HG03159 (cell line): ENCODE measurements at regions not wholly inside any gene's neighbourhood (a gene's known extent, or its start where the extent isn't known, plus 50 kb on each side); places are given as distances from the start of the nearest gene placed in this dataset.

Experiments used
- ATAC-seq: cut with Tn5 transposase; IDR thresholded peaks from one replicate; pipeline ENCODE4 v1.9.1; 2021; ENCODE audit warnings: mild to moderate bottlenecking, moderate library complexity; ENCODE audit not compliant: unreplicated experiment

- no peak for ATAC-seq
These were observed 50.6 kb upstream of the SLC45A1 start for GRCh38 chr1:8267307-8267706.

- no peak for ATAC-seq
These were observed 51.3 kb upstream of the SLC45A1 start for GRCh38 chr1:8266436-8267165.

GRCh38 chr1:8263791-8264190 lies 54.1 kb upstream of the SLC45A1 start:
- no peak for ATAC-seq

- no peak for ATAC-seq
These were observed 56.5 kb upstream of the SLC45A1 start for GRCh38 chr1:8261398-8261762.

DNA sequence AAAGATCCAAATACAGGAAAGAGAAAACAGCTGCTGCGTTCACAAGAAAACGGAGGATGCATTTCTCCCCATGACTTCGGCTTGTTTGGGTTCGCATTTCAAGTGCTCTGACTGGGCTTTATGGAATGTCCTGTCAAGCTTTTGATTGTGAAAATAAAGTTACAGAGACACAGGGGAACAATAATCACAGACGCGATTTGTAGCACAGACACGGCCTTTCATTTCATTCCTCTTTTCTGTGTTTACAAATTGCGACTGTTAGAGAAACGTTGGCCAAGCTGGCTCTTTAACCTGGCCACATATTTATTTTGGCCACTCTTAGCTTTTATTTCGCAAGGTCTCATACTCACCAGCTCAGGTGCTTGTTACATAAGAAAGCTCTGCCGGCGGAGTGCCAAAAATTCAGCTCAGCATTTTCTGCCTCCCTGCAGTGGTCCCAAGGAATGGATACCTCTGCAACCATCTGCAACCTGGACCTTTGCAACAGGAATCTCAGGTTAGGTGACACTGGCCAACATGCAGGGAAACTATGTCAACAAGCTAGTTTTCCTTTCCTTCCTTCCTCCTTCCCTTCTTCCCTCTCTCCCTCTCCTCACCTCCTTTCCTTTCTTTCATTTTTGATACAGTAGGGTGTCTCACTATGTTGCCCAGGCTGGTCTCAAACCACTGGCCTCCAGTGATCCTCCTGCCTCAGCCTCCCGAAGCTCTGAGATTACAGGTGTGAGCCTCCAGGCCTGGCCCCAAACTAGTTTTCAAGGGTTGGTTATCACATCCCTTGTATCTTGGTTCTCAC lies 58.2 kb upstream of the SLC45A1 start:
- no peak for ATAC-seq

DNA sequence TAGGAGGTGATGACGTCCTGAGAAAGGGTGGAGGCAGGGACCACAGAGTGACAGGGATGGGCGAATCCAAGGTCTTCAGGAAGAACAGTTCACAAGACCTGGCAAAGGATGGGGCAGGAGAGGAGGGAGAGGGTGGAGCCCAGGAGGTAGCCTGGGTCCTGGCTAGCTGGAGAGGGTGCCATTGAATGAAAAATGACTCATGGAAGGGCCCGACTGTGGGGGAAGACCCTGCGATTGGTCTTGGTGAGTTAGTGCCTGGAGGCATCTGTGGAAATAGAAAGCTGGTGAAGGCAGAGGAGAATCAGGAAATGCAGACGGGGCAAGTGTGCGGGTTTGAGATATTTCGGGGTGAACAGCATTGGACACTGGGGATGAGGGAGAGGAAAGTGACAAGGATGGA lies 60.3 kb upstream of the SLC45A1 start:
- ATAC-seq = no peak

DNA sequence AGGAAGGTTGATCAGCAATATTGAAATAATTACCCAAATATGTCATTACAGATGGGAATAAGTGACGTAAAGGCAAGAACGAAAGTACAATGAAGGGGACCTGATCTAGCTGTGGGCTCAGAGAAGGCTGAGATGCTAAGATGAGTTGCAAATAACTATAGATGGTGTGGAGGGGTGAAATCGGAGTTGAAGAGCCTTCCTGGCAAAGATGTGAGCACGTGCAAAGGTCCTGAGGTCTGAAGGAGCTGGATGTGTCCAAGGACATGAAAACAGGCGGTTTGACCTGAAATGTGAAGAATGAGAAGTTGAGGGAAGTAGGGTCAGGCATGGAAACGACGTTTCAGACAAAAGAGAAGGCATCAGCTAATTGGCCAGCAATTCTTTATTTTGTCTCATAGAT lies 61.6 kb upstream of the SLC45A1 start:
- ATAC-seq = no peak

DNA sequence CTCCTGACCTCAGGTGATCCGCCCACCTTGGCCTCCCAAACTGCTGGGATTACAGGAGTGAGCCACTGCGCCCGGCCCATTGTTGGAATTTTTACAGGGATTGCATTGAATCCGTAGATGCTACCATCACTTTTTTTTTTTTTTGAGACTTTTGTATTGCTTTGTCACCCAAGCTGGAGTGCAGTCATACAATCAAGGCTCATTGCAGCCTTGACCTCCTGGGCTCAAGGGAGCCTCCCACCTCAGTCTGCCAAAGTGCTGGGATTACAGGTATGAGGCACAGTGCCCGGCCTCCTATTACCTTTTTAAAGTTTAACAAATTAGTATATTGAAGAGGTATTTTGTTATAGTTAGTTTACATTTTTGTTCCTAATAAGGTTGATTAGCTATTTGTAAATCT lies 62.2 kb upstream of the SLC45A1 start:
- no peak for ATAC-seq

DNA sequence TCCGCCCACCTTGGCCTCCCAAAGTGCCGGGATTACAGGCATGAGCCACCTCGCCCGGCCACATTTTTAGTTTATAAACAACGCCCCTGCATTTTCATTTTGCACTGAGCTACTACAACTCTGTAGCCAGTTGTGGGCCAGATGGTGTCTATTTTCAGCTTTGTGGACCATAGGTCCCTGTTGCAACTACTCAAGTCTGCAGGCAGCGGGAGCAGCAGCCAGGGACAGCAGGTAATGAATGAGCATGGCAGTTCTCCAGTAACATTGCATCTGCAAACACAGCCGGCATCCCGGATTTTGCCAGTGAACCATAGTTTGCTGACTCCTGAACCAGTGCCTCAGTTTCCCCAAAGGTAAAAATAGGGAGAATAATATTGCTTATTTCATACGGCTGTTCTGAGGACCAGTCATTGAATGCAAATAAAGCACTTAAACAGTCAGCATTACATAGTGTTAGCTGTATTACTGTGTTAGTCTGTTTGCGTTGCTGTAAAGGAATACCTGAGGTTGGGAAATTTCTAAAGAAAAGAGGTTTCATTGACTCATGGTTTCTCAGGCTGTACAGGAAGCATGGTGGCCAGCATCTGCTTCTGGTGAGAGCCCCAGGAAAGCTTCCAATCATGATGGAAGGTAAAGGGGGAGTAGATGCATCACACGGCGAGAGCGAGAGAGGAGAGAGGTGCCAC lies 65.5 kb upstream of the SLC45A1 start:
- no peak for ATAC-seq

- ATAC-seq = no peak
These were observed 66.3 kb upstream of the SLC45A1 start for GRCh38 chr1:8251635-8252034.

GRCh38 chr1:8249838-8250237 lies 68.1 kb upstream of the SLC45A1 start:
- ATAC-seq = no peak

DNA sequence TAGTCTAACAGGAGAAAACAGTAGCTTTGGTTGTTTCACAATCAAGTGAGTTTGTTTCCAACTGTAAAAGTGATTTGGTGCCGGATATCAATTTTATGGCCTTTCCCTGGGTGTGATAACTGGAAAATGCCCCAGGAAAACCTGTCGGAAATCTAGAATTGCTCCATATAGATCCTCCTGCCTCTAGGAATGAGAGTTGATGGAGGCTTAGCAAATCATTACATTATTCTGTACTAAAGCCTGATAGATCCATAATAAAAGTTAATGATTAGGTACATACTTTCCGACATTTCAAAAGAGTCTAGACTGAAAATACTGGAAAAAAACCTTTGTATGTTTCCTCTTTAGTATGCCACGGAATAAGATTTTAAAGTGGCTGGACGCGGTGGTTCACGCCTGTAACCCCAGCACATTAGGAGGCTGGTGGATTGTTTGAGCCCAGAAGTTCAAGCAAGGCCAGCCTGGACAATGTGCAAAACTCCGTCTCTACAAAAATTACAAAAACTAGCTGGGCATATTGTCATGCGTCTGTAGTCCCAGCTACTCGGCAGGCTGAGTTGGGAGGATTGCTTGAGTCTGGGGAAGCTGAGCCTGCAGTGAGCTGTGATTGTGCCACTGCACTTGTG lies 70.0 kb upstream of the SLC45A1 start:
- ATAC-seq = no peak

GRCh38 chr1:8244304-8244703 lies 73.6 kb upstream of the SLC45A1 start:
- ATAC-seq = no peak

DNA sequence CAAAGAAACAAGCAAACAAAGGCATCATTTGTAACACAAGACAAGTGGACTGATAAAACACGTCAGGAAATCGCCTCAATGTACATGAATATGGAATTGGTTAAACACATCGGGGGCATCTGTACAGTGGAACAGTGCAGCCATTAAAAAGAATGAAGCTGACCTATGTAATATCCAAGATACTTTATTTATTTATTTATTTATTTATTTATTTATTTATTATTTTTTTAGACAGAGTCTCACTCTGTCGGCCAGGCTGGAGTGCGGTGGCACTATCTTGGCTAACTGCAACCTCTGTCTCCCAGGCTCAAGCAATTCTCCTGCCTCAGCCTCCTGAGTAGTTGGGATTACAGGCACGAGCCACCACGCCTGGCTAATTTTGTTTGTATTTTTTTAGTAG lies 75.4 kb upstream of the SLC45A1 start:
- no peak for ATAC-seq

GRCh38 chr1:8241417-8242014 lies 76.4 kb upstream of the SLC45A1 start:
- ATAC-seq = no peak

GRCh38 chr1:8239306-8240023 lies 78.4 kb upstream of the SLC45A1 start:
- ATAC-seq = no peak

DNA sequence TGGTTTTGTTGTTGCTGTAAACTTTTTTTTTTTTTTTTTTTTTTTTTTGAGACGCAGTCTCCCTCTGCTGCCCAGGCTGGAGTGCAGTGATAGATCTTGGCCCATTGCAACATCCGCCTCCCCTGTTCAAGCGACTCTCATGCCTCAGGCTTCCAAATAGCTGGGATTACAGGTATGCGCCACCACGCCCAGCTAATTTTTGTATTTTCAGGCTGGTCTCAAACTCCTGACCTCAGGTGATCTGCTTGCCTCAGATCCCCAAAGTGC lies 78.9 kb upstream of the SLC45A1 start:
- no peak for ATAC-seq

- no peak for ATAC-seq
These were observed 79.5 kb upstream of the SLC45A1 start for GRCh38 chr1:8238141-8239038.

DNA sequence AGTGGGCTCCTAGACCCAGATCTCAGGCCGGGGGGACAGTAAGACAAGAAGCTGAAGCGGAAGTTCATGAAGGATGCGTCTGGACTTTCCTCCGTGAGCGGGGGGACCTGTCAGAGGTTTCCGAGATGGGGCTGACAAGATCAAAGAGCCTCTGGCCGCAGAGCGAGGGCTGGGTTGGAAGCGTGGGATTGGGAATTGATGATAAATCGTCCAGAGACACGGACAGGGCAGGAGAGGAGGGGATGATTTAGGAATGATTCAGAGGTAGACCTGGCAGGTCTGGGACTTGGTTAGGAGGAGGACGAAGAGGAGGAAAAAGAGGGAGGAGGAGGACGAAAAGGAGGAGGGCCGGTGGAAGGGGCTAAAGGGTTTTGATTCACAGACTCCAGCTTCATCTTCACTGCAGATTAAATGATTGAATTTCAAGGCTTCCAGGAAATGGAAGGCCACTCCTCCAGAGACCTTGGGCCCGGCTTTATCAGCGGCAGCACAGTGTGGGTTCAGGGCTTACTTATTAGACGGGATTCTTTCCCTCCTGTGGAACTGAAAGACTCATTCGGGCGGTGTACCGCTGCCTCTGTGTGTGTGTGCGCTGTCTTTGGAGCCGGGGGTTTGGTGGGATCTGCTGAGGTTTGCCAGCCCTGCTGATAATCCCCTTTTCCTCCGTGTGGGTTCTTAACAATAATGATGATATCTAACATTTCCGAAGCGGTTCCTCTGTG lies 85.7 kb upstream of the SLC45A1 start:
- ATAC-seq = no peak
